Mesothelial cell of epicardium (in vitro differentiated cells): ENCODE measurements at regions not wholly inside any gene's neighbourhood (a gene's known extent, or its start where the extent isn't known, plus 50 kb on each side); places are given as distances from the start of the nearest gene placed in this dataset.

Experiments
- DNase-seq, 2 experiments: peaks; one replicate each; pipeline ENCODE4 v3.0.0; 2021; ENCODE audit warnings: low spot score in 2 of 2; ENCODE audit not compliant: unreplicated experiment in 2 of 2
- H3K27ac Mint-ChIP-seq: 2 replicates; pipeline ENCODE4 v1.8.0; 2021; ENCODE audit warnings: mixed read lengths
- H3K27me3 Mint-ChIP-seq: 2 replicates; pipeline ENCODE4 v1.8.0; 2021; ENCODE audit warnings: low read depth, mixed read lengths
- H3K36me3 Mint-ChIP-seq: 2 replicates; pipeline ENCODE4 v1.8.0; 2021; ENCODE audit warnings: mixed read lengths
- H3K4me1 Mint-ChIP-seq: 2 replicates; pipeline ENCODE4 v1.8.0; 2021; ENCODE audit warnings: mixed read lengths
- H3K4me3 Mint-ChIP-seq: 2 replicates; pipeline ENCODE4 v1.8.0; 2021; ENCODE audit warnings: mild to moderate bottlenecking, moderate library complexity, mixed read lengths
- H3K9me3 Mint-ChIP-seq: 2 replicates; pipeline ENCODE4 v1.8.0; 2021; ENCODE audit warnings: mixed read lengths
- CTCF ChIP-seq: fragments of 200-600 bp; sonication (generic); IDR thresholded peaks from one replicate; pipeline ENCODE4 v1.5.0; 2021; ENCODE audit warnings: antibody characterized with exemption; ENCODE audit not compliant: unreplicated experiment

- H3K4me3 Mint-ChIP-seq, result no peak overlapping the region
- no peak for TF ChIP-seq CTCF
- H3K27me3 Mint-ChIP-seq, result no peaks in the 10 kb centered on the region
- DNase-seq, result no peak
- peaks cover 2% of the 10 kb centered on the region for H3K36me3 Mint-ChIP-seq
- H3K4me1 Mint-ChIP-seq, result no peaks in the 10 kb centered on the region
- H3K27ac Mint-ChIP-seq, result no peak overlapping the region
- H3K9me3 Mint-ChIP-seq, result no peaks in the 10 kb centered on the region
Observed at GRCh38 chr2:134167015-134167414, 86.9 kb upstream of the MGAT5 start.

GRCh38 chr2:134169788-134170187 lies 84.1 kb upstream of the MGAT5 start:
- DNase-seq, result no peak
- Mint-ChIP-seq H3K9me3 (no peaks in the 10 kb centered on the region), H3K36me3 (peaks cover 2% of the 10 kb centered on the region), H3K4me3 (no peak overlapping the region), H3K27me3 (no peaks in the 10 kb centered on the region), H3K27ac (no peak overlapping the region), H3K4me1 (peaks cover 9% of the 10 kb centered on the region)
- TF ChIP-seq CTCF, result no peak

- DNase-seq, result no peak
- no peaks in the 10 kb centered on the region for H3K9me3 Mint-ChIP-seq
- H3K27ac Mint-ChIP-seq, result no peak overlapping the region
- no peak for TF ChIP-seq CTCF
- H3K36me3 Mint-ChIP-seq, result peaks cover 2% of the 10 kb centered on the region
- no peak overlapping the region for H3K4me3 Mint-ChIP-seq
- H3K27me3 Mint-ChIP-seq, result no peaks in the 10 kb centered on the region
- H3K4me1 Mint-ChIP-seq, result peaks cover 9% of the 10 kb centered on the region
Observed at GRCh38 chr2:134170294-134170693, 83.6 kb upstream of the MGAT5 start.

- Mint-ChIP-seq H3K36me3 (peaks cover 2% of the 10 kb centered on the region), H3K4me3 (no peak overlapping the region), H3K4me1 (peaks cover 10% of the 10 kb centered on the region), H3K9me3 (no peaks in the 10 kb centered on the region), H3K27ac (no peak overlapping the region), H3K27me3 (no peaks in the 10 kb centered on the region)
- no peak for TF ChIP-seq CTCF
- no peak for DNase-seq
Observed at GRCh38 chr2:134170700-134171099, 83.2 kb upstream of the MGAT5 start.

- TF ChIP-seq CTCF, result no peak
- no peak for DNase-seq
- Mint-ChIP-seq H3K27ac (no peak overlapping the region), H3K9me3 (no peaks in the 10 kb centered on the region), H3K4me1 (peaks cover 31% of the 10 kb centered on the region), H3K4me3 (no peak overlapping the region), H3K36me3 (peaks cover 2% of the 10 kb centered on the region), H3K27me3 (no peaks in the 10 kb centered on the region)
Observed at GRCh38 chr2:134173338-134174016, 80.4 kb upstream of the MGAT5 start.

GRCh38 chr2:134174711-134175110 lies 79.2 kb upstream of the MGAT5 start:
- no peaks in the 10 kb centered on the region for H3K9me3 Mint-ChIP-seq
- no peak overlapping the region for H3K4me3 Mint-ChIP-seq
- no peaks in the 10 kb centered on the region for H3K27me3 Mint-ChIP-seq
- H3K27ac Mint-ChIP-seq, result no peak overlapping the region
- peaks cover 2% of the 10 kb centered on the region for H3K36me3 Mint-ChIP-seq
- no peak for TF ChIP-seq CTCF
- no peak for DNase-seq
- H3K4me1 Mint-ChIP-seq, result peaks cover 34% of the 10 kb centered on the region
